RKO (cell line): ENCODE measurements at regions not wholly inside any gene's neighbourhood (a gene's known extent, or its start where the extent isn't known, plus 50 kb on each side); places are given as distances from the start of the nearest gene placed in this dataset.

ENCODE experiments used
- DNase-seq: peaks from one replicate; pipeline ENCODE4 v3.0.0-alpha.2; 2016; ENCODE audit warnings: low spot score

GRCh38 chr2:22897428-22897827 is 487.6 kb upstream of the KLHL29 start:
- DNase-seq = no peak

GRCh38 chr2:22900674-22901073 is 484.3 kb upstream of the KLHL29 start:
- DNase-seq = no peak

- no peak for DNase-seq
Observed at GRCh38 chr2:22901471-22902179, 483.4 kb upstream of the KLHL29 start.

GRCh38 chr2:22902180-22902550 is 482.8 kb upstream of the KLHL29 start:
- no peak for DNase-seq

- no peak for DNase-seq
Observed at GRCh38 chr2:22902662-22903165, 482.3 kb upstream of the KLHL29 start.

GRCh38 chr2:22903616-22904015 is 481.4 kb upstream of the KLHL29 start:
- no peak for DNase-seq

- peak; percentile 5 for DNase-seq
Observed at GRCh38 chr2:22904126-22904684, 480.8 kb upstream of the KLHL29 start.

GRCh38 chr2:22907330-22907729 is 477.6 kb upstream of the KLHL29 start:
- DNase-seq = no peak

GRCh38 chr2:22912398-22912797 is 472.6 kb upstream of the KLHL29 start:
- DNase-seq = no peak

- peak; percentile 7 for DNase-seq
Observed at GRCh38 chr2:22929998-22930397, 455.0 kb upstream of the KLHL29 start.

- no peak for DNase-seq
Observed at GRCh38 chr2:22930781-22931180, 454.2 kb upstream of the KLHL29 start.

- DNase-seq = no peak
Observed at GRCh38 chr2:22932288-22932687, 452.7 kb upstream of the KLHL29 start.

GRCh38 chr2:22934747-22935146 is 450.2 kb upstream of the KLHL29 start:
- DNase-seq = no peak

- no peak for DNase-seq
Observed at GRCh38 chr2:22942441-22942840, 442.5 kb upstream of the KLHL29 start.

GRCh38 chr2:22944143-22944542 is 440.8 kb upstream of the KLHL29 start:
- no peak for DNase-seq

GRCh38 chr2:22946553-22946952 is 438.4 kb upstream of the KLHL29 start:
- no peak for DNase-seq

GRCh38 chr2:22947741-22948140 is 437.2 kb upstream of the KLHL29 start:
- DNase-seq = no peak

GRCh38 chr2:22950431-22950830 is 434.5 kb upstream of the KLHL29 start:
- no peak for DNase-seq

GRCh38 chr2:22952656-22953225 is 432.2 kb upstream of the KLHL29 start:
- DNase-seq = no peak

- no peak for DNase-seq
Observed at GRCh38 chr2:22957446-22957845, 427.5 kb upstream of the KLHL29 start.

- no peak for DNase-seq
Observed at GRCh38 chr2:22958308-22958707, 426.7 kb upstream of the KLHL29 start.

GRCh38 chr2:22967756-22968155 is 417.2 kb upstream of the KLHL29 start:
- DNase-seq = no peak

GRCh38 chr2:22970284-22970975 is 414.5 kb upstream of the KLHL29 start:
- no peak for DNase-seq
